Tibial nerve (tissue), 4 donors: ENCODE measurements at regions not wholly inside any gene's neighbourhood (a gene's known extent, or its start where the extent isn't known, plus 50 kb on each side); places are given as distances from the start of the nearest gene placed in this dataset.
"Not testable (repeated sequence)": the region's sequence is repeated elsewhere in the genome, so short reads cannot be mapped to it uniquely, and the experiment has no call there.

Experiments used
- DNase-seq, 2 donors: peaks; one replicate each; pipeline ENCODE4 v3.0.0-alpha.2; 2019; ENCODE audit warnings: low spot score in 2 of 2
- H3K27ac ChIP-seq, 4 donors: fragments of 200-600 bp; sonication (generic) in 3 of 4; one replicate each; pipeline ENCODE4 v1.5.1; 2017 to 2019; ENCODE audit warnings: mild to moderate bottlenecking in 1 of 4
- H3K27me3 ChIP-seq, 2 donors: fragments of 200-600 bp; sonication (generic) in 1 of 2; one replicate each; pipeline versions ENCODE4 v1.5.1 to v1.6.0; 2017 to 2019
- H3K36me3 ChIP-seq, 3 donors: fragments of 200-600 bp; sonication (generic); one replicate each; pipeline ENCODE4 v1.5.1; 2018 to 2019
- H3K4me1 ChIP-seq, 4 donors: fragments of 200-600 bp; sonication (generic) in 3 of 4; one replicate each; pipeline ENCODE4 v1.5.1; 2017 to 2019
- H3K4me3 ChIP-seq, 4 donors: fragments of 200-600 bp; sonication (generic) in 3 of 4; one replicate each; pipeline ENCODE4 v1.5.1; 2017 to 2019; ENCODE audit warnings: mild to moderate bottlenecking in 1 of 4, moderate library complexity in 1 of 4
- H3K9me3 ChIP-seq, 4 donors: fragments of 200-600 bp; sonication (generic) in 3 of 4; one replicate each; pipeline ENCODE4 v1.5.1; 2017 to 2019
- CTCF ChIP-seq, 5 experiments: fragments of 200-600 bp in 3 of 5; fragments of 450-650 bp in 2 of 5; sonication (generic) in 3 of 5; IDR thresholded peaks; one replicate each; pipeline ENCODE4 v1.5.1; 2016 to 2019; ENCODE audit warnings: antibody characterized with exemption in 5 of 5, mild to moderate bottlenecking in 3 of 5, moderate library complexity in 2 of 5
- EP300 ChIP-seq, 2 donors: sonication (generic); formaldehyde crosslinking; IDR thresholded peaks; one replicate each; pipeline ENCODE4 v1.6.1; 2017; ENCODE audit warnings: antibody characterized with exemption in 2 of 2, mild to moderate bottlenecking in 1 of 2
- POLR2A ChIP-seq, 2 donors: fragments of 450-650 bp; IDR thresholded peaks; one replicate each; pipeline ENCODE4 v1.6.1; 2017; ENCODE audit warnings: antibody characterized with exemption in 2 of 2, mild to moderate bottlenecking in 2 of 2, moderate library complexity in 2 of 2
- WGBS, 2 donors: methylation state at CpG; one replicate each; pipeline ENCODE4 v1.1.5; 2018; 5-methylcytosine and 5-hydroxymethylcytosine counted together

- no peak for DNase-seq
- Histone ChIP-seq H3K36me3 (no peaks in the 10 kb centered on the region), H3K4me1 (peaks cover 0 to 11% (median 0%) of the 10 kb centered on the region in 4 donors), H3K27ac (no peak overlapping the region), H3K9me3 (no peaks in the 10 kb centered on the region), H3K4me3 (no peak overlapping the region), H3K27me3 (no peaks in the 10 kb centered on the region)
- TF ChIP-seq POLR2A (IDR thresholded peaks at IDR 0.05) (no peak), CTCF (IDR thresholded peaks at IDR 0.05) (no peak), EP300 (IDR thresholded peaks at IDR 0.05) (no peak)
- WGBS, 2 donors, result 90 to 91% methylated on average over 2 of the region's 2 CpGs
Measured at GRCh38 chr7:106570146-106570545, 90.8 kb downstream of the CCDC71L start.

DNA sequence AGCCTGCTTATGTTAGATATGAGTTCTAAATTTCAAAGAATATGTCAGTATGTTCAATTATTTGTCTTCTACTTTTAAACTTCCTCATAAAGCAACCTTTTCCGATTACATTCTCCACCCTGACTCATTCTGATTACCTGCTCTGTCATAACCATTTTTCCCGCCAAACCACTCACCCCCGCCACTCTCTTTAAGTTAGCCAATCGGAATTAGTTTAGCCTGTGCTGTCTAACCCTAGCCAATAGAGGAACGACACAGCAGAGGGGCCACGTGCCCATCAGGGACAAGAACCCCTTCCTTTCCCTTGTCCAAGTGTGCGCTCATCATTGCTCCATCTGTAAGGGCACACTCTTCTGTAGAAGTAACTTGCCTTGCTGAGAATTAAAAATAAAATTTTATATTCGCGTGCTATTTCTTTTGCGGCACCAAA lies 91.4 kb downstream of the CCDC71L start:
- Histone ChIP-seq H3K27ac (no peak overlapping the region), H3K4me1 (peaks cover 0 to 11% (median 0%) of the 10 kb centered on the region in 4 donors), H3K4me3 (no peak overlapping the region), H3K27me3 (no peaks in the 10 kb centered on the region), H3K36me3 (no peaks in the 10 kb centered on the region), H3K9me3 (no peaks in the 10 kb centered on the region)
- WGBS, 2 donors, result 92 to 93% methylated on average over 10 of the region's 10 CpGs
- DNase-seq, result no peak
- TF ChIP-seq POLR2A (IDR thresholded peaks at IDR 0.05) (no peak), CTCF (IDR thresholded peaks at IDR 0.05) (no peak), EP300 (IDR thresholded peaks at IDR 0.05) (no peak)

GRCh38 chr7:106568680-106569499 lies 92.1 kb downstream of the CCDC71L start:
- peaks cover 0 to 11% (median 0%) of the 10 kb centered on the region in 4 donors for H3K4me1 ChIP-seq
- TF ChIP-seq CTCF (IDR thresholded peaks at IDR 0.05) (no peak), EP300 (IDR thresholded peaks at IDR 0.05) (peak in 1 of 2 donors; percentile 79)
- peak in 1 of 2 donors; percentile 53 for DNase-seq
- 50 to 58% methylated on average over 4 of the region's 4 CpGs for WGBS, 2 donors
- no peak overlapping the region for H3K27ac ChIP-seq
- H3K27me3 ChIP-seq, result no peaks in the 10 kb centered on the region
- no peaks in the 10 kb centered on the region for H3K9me3 ChIP-seq
- H3K36me3 ChIP-seq, result no peaks in the 10 kb centered on the region
- H3K4me3 ChIP-seq, result no peak overlapping the region

DNA sequence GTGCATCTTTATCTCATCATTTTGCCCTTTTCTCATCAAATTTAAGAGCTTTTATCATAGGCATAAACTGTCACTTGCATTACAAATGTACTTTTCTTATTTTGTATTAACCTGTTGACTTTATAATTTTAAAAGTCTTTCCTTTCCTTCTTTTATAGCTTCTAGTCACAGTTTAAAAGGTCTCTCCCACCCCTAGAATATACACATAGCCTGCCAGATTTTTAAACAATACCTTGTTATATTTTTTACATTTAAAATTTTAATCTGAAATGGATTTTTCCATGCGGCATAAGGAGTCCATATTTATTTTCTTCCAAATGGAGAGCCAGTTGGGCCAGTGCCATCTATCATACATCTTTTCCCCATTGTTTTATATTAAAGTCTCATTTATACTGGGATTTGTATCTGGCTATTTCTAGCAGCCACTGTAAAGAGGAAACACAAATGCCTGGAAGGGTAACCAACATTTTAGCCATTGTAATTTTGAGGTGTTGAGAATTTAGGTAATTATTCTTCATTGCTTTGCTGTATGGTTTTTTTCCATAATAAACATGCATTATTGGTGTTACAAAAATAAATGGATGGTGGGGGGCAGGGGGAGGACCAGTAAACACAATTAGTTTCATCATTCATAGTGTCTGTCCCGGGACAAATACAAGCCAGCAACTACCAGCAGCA lies 92.8 kb downstream of the CCDC71L start:
- peaks cover 0 to 11% (median 0%) of the 10 kb centered on the region in 4 donors for H3K4me1 ChIP-seq
- H3K27me3 ChIP-seq, result no peaks in the 10 kb centered on the region
- DNase-seq, result no peak
- H3K27ac ChIP-seq, result no peak overlapping the region
- WGBS, 2 donors, result 35% methylated on average over 2 of the region's 2 CpGs
- TF ChIP-seq POLR2A (IDR thresholded peaks at IDR 0.05) (no peak), EP300 (IDR thresholded peaks at IDR 0.05) (no peak), CTCF (IDR thresholded peaks at IDR 0.05) (no peak)
- no peak overlapping the region for H3K4me3 ChIP-seq
- H3K9me3 ChIP-seq, result no peaks in the 10 kb centered on the region
- no peaks in the 10 kb centered on the region for H3K36me3 ChIP-seq

- not testable (repeated sequence) for H3K27ac ChIP-seq, H3K9me3 ChIP-seq, H3K27me3 ChIP-seq, H3K4me3 ChIP-seq, H3K36me3 ChIP-seq, DNase-seq
- H3K4me1 ChIP-seq, result peaks cover 0 to 11% (median 0%) of the 10 kb centered on the region in 4 donors
- WGBS, 2 donors, result 79 to 81% methylated on average over 15 of the region's 15 CpGs
Measured at GRCh38 chr7:106567204-106568001, 93.6 kb downstream of the CCDC71L start.
